ENCODE measurements at regions not wholly inside any gene's neighbourhood (a gene's known extent, or its start where the extent isn't known, plus 50 kb on each side); places are given as distances from the start of the nearest gene placed in this dataset.

- Histone ChIP-seq H3K36me3 (ENCODE audit: insufficient read depth, low read length) (peaks cover 3% of the 10 kb centered on the region; the same call in 1 of the 2 replicates), H3K9ac (ENCODE audit: insufficient read length) (no peak overlapping the region)
- TF ChIP-seq EZH2 (IDR thresholded peaks at IDR 0.05) (no peak), FOXP2 (optimal IDR thresholded peaks at IDR 0.05; ENCODE audit: control extremely low read depth, extremely low read length, insufficient read depth) (no peak), POLR2AphosphoS5 (IDR thresholded peaks at IDR 0.05; ENCODE audit: borderline replicate concordance, low read depth, low read length) (no peak)
These were observed 76.8 kb upstream of the RAB40AL start for GRCh38 chrX:102860235-102860634.

DNA sequence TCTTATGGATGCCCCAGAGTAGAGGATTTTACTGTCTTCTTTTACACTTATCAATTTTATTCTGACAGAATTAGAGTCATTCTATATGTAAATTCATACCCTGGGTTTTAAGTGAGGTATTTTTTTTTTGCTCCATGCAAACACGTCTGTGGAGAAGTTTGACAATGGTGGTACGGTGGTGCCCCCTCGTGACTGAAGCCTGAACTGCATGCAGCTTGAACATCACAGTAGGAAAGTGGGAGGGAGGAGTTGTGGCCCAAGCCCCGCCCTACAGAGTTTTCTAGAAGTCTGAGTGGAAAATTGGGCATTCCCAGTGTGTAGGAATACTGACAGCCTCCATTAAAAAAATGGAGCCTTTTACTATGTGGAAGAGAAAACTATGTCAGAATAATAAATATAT lies 73.3 kb upstream of the RAB40AL start:
- peak; percentile 44 for DNase-seq (ENCODE audit: low read depth, low spot score)

More at GRCh38 chrX:102860235-102860634, 76.8 kb upstream of the RAB40AL start:
- H3K9me3 ChIP-seq (ENCODE audit: low read depth, low read length) = no peaks in the 10 kb centered on the region
- no peak overlapping the region for H3K4me3 ChIP-seq
- no peak for DNase-seq (ENCODE audit: low read depth, low spot score)
- H3K27ac ChIP-seq = no peak overlapping the region

GRCh38 chrX:102866981-102867656 lies 70.0 kb upstream of the RAB40AL start:
- Histone ChIP-seq H3K4me3 (no peak overlapping the region), H3K27ac (no peak overlapping the region), H3K9me3 (ENCODE audit: low read depth, low read length) (no peaks in the 10 kb centered on the region), H3K9ac (ENCODE audit: insufficient read length) (no peak overlapping the region), H3K36me3 (ENCODE audit: insufficient read depth, low read length) (peaks cover 3% of the 10 kb centered on the region; the same call in 1 of the 2 replicates)
- TF ChIP-seq POLR2AphosphoS5 (IDR thresholded peaks at IDR 0.05; ENCODE audit: borderline replicate concordance, low read depth, low read length) (no peak), EZH2 (IDR thresholded peaks at IDR 0.05) (no peak), FOXP2 (optimal IDR thresholded peaks at IDR 0.05; ENCODE audit: control extremely low read depth, extremely low read length, insufficient read depth) (no peak)
- DNase-seq (ENCODE audit: low read depth, low spot score) = no peak

More for the DNA sequence above, 73.3 kb upstream of the RAB40AL start:
- TF ChIP-seq EZH2 (IDR thresholded peaks at IDR 0.05) = no peak
- no peak for TF ChIP-seq FOXP2 (optimal IDR thresholded peaks at IDR 0.05; ENCODE audit: control extremely low read depth, extremely low read length, insufficient read depth)
- TF ChIP-seq POLR2AphosphoS5 (IDR thresholded peaks at IDR 0.05; ENCODE audit: borderline replicate concordance, low read depth, low read length) = no peak
- no peak overlapping the region for H3K27ac ChIP-seq
- H3K4me3 ChIP-seq = no peak overlapping the region
- H3K36me3 ChIP-seq (ENCODE audit: insufficient read depth, low read length) = peaks cover 3% of the 10 kb centered on the region; the same call in 1 of the 2 replicates
- no peaks in the 10 kb centered on the region for H3K9me3 ChIP-seq (ENCODE audit: low read depth, low read length)
- no peak overlapping the region for H3K9ac ChIP-seq (ENCODE audit: insufficient read length)

- no peak overlapping the region for H3K4me3 ChIP-seq
- no peak for DNase-seq (ENCODE audit: low read depth, low spot score)
- H3K36me3 ChIP-seq (ENCODE audit: insufficient read depth, low read length) = no peaks in the 10 kb centered on the region
- H3K27ac ChIP-seq = no peak overlapping the region
- H3K9me3 ChIP-seq (ENCODE audit: low read depth, low read length) = no peaks in the 10 kb centered on the region
- TF ChIP-seq FOXP2 (optimal IDR thresholded peaks at IDR 0.05; ENCODE audit: control extremely low read depth, extremely low read length, insufficient read depth) = no peak
- no peak for TF ChIP-seq EZH2 (IDR thresholded peaks at IDR 0.05)
- TF ChIP-seq POLR2AphosphoS5 (IDR thresholded peaks at IDR 0.05; ENCODE audit: borderline replicate concordance, low read depth, low read length) = no peak
- no peak overlapping the region for H3K9ac ChIP-seq (ENCODE audit: insufficient read length)
These were observed 53.6 kb upstream of the RAB40AL start for GRCh38 chrX:102883491-102883890.

Data from SK-N-MC (cell line).